Stimulated activated naive B cell treated with anti-CD40 and anti-IgM and Interleukin-4, amounts not matched to agents 10 μg/mL and 1 μg/mL and 100 μg/mL, for 72 hours (primary cell): ENCODE measurements at regions not wholly inside any gene's neighbourhood (a gene's known extent, or its start where the extent isn't known, plus 50 kb on each side); places are given as distances from the start of the nearest gene placed in this dataset.
A peak's percentile ranks its signal among the peaks of the same experiment; 100 is the strongest.

Experiments used
- ATAC-seq, 2 donors: fragments of 150-1000 bp; cut with Tn5 transposase; replicated peaks; 2 replicates each; pipeline ENCODE4 v1.10.0; 2021; ENCODE audit warnings: moderate library complexity in 1 of 2
- DNase-seq: peaks from one replicate; pipeline ENCODE4 v3.0.0; 2021
- H3K27ac Mint-ChIP-seq: one replicate; pipeline ENCODE4 v1.8.0; 2022; ENCODE audit warnings: mild to moderate bottlenecking, mixed read lengths
- H3K27me3 Mint-ChIP-seq, 2 donors: one replicate each; pipeline ENCODE4 v1.8.0; 2022; ENCODE audit warnings: mixed read lengths in 2 of 2
- H3K36me3 Mint-ChIP-seq, 2 donors: one replicate each; pipeline ENCODE4 v1.8.0; 2022; ENCODE audit warnings: mixed read lengths in 2 of 2, mild to moderate bottlenecking in 1 of 2
- H3K4me1 Mint-ChIP-seq, 2 donors: one replicate each; pipeline ENCODE4 v1.8.0; 2022; ENCODE audit warnings: mixed read lengths in 2 of 2, mild to moderate bottlenecking in 1 of 2
- H3K4me3 Mint-ChIP-seq, 2 donors: one replicate each; pipeline ENCODE4 v1.8.0; 2022; ENCODE audit warnings: mild to moderate bottlenecking in 2 of 2, mixed read lengths in 2 of 2, moderate library complexity in 1 of 2
- H3K9me3 Mint-ChIP-seq, 2 donors: one replicate each; pipeline ENCODE4 v1.8.0; 2022; ENCODE audit warnings: mixed read lengths in 2 of 2, mild to moderate bottlenecking in 1 of 2

DNA sequence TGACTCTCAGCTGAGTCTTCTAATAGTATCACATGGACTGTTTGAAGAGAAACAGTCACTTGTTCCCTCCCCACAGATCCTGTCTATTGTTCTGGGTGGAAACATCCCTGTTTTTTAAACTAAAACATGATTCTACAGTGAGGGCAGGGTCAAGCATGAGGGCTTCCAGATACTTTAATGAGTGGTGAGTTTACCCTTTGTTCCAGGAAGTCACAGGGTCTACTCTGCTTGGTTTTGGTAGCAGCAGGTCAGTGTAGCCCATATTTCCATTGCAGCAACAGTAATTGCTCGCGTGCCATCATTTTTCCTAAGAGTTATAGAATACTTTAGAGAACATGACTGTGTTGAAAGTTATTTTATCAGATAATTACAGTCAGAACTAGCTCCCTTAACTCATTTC is 87.4 kb downstream of the ZNF732 start:
- peaks cover 5% of the 10 kb centered on the region in 2 donors for H3K27me3 Mint-ChIP-seq
- H3K4me3 Mint-ChIP-seq, result no peak overlapping the region
- H3K9me3 Mint-ChIP-seq, result peaks cover 5 to 20% of the 10 kb centered on the region in 2 donors
- no peak overlapping the region for H3K27ac Mint-ChIP-seq
- peaks cover 26 to 32% of the 10 kb centered on the region in 2 donors for H3K36me3 Mint-ChIP-seq
- ATAC-seq, result no peak
- DNase-seq, result no peak
- peaks cover 0 to 3% of the 10 kb centered on the region in 2 donors for H3K4me1 Mint-ChIP-seq

DNA sequence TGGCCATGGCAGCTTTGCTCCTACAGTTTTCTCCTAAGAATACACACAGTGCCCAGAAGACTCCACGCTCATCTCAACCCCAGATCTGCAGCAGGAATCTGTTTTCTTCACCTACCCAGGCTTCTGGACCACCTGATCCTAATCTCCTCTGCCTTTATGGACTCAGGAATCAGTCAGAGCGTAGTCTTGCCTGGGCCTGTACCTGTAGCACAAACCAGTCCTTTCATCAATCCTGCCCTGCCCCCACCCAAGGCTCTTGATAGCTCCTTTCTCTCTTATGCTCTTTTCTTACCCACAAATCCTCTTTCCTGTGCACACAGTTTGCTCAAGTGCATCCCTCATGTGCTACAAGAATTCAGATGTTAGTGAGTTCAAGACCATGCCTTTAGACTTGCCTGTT is 89.7 kb downstream of the ZNF718 start:
- Mint-ChIP-seq H3K27me3 (peaks cover 5% of the 10 kb centered on the region in 2 donors), H3K36me3 (peaks cover 23 to 44% of the 10 kb centered on the region in 2 donors), H3K4me1 (peaks cover 10 to 12% of the 10 kb centered on the region in 2 donors), H3K27ac (peak overlapping the region; percentile 42), H3K4me3 (no peak overlapping the region), H3K9me3 (peaks cover 10 to 24% of the 10 kb centered on the region in 2 donors)
- ATAC-seq (no peak), DNase-seq (no peak)
